HL-60/S4 treated with retinoic acid at 250 ng/mL for 4 days and 3 days (cell line): ENCODE measurements at regions not wholly inside any gene's neighbourhood (a gene's known extent, or its start where the extent isn't known, plus 50 kb on each side); places are given as distances from the start of the nearest gene placed in this dataset.

ENCODE experiments used
- in situ Hi-C: fragments of 300-500 bp; cut with MboI; formaldehyde crosslinking; loops from 2 replicates; pipeline ENCODE4 v1.7.0; 2022; ENCODE audit warnings: low sequenced_read_pairs

DNA sequence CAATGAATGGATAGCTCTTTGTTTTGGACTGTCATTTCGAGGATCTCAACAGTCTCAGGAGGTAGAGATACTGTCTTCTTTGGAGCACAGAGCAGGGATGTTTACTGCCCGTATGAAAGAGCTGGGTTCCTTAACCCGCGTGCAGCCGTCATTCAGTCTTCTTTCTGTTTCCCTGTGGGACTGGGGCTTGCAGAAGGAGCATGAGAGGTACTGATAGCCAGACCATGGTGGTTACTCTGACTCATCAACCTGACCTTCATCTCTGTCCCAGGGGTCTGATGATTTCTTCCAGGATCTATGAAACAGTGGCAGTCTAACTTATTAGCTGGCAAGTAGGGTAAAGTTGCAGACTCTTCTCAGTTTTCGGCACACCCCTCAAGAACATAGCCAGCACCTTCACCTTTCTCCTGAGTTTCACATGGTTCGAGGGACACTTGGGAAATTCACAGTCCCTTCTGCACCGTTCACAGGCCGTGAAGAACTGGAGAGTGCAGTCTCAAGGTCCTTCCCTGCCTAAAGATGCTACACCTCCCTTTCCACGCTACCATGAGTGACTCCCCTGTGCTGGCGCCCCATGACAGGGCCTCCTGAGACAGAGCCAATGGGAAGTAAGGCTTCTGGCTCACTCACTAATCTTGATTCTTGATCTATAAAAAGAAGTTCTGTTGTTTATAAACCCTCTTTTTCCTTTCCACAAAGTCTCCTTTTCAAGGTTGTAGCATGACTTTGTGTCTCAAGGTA lies 226.2 kb downstream of the MC4R start:
- in situ Hi-C loops: no loop called here

DNA sequence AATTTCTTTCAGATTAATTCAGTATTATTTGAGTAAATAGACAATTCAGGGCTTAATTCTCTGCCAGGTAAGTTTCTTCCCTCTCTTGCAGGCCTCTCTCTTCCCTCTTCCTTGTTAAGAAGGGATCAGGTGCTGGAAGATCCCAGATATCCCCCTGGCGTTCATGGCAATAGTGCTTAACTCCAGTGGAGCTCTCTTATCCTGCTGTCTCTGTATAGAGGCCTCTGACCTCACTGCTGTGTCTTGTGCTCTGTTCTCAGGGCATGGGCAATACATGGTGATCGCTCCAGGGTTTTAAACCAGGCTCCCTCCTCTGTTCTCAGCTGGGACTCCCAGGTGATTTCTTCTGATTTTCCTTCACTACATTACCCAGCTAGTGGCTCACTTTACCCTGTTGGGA lies 226.8 kb downstream of the MC4R start:
- in situ Hi-C loops: no loop called here

DNA sequence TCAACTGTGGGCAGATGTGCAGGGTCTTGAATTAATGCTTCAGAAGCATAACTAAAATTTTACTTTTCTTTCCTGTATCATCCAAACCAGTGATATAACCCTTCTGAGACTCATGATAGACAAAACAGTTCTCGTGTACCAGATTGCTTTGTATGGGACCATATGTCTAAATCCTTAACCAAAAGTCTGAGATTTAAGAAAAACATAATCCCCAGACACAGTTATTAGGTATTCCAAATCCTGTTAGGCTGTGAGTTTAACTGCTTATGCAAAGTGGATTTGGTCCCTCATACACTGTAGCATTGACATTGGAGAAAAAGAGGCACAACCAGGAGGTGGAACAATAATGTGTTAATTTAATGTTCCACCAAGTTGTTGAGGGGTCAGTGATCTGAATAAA lies 235.0 kb downstream of the PMAIP1 start:
- in situ Hi-C loops: no loop called here

DNA sequence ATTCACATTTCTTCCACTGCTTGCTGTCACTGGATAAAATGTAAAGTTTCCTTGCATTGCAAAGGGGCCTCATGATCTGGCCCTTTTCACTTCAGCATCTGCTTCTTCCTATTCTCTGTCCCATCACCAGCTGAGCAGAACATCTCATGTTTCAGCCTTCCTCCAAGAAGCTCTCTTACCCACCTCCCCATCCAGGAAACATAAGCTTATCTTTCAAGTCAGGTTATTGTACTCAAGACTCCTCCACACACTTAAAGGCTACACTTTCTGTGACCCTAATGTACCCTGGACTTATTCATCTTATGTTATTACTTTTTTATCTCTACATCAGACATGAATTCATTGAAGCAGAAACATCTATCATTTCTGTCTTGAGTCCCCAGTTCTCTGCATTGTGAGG lies 230.5 kb downstream of the PMAIP1 start:
- in situ Hi-C loops: no loop called here

DNA sequence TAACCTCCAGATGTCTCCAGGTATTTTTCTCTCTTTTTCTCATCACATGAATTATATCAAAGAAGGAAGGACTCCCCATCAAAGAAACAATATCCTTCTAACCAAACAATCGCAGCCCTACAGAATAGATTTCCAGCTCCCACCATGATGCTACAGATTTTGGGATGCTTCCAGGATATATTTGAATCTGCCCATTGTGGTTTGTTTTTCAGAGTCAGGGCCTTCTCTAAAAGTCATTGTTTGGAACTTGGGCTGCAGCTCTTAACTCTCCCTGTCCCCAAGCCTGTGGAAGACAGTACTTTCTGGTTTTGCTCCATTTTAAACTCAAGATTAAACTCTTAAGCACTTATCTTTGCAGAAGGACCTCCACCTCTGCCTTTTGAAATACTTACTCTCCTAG lies 223.2 kb downstream of the PMAIP1 start:
- in situ Hi-C loops: no loop called here

DNA sequence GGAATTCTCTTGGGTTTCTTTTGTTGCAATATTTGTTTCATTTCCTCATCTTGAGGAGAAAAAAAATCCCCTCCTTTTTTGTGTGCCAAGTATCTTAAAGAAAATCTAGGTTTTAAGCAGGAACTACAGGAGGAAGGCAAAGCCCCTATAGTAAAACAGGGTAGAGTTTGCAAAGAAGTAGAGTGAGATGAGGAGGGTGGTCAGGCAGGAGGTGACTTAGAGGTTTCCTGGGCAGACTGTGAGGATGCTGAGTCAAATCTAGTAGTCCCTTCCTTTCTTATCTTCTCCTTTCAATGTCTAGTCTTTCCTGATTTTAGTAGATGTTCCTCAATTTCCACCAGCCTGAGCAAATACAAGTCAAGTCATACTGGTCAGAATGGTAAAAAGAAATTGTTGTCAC lies 222.5 kb downstream of the PMAIP1 start:
- in situ Hi-C loops: no loop called here

DNA sequence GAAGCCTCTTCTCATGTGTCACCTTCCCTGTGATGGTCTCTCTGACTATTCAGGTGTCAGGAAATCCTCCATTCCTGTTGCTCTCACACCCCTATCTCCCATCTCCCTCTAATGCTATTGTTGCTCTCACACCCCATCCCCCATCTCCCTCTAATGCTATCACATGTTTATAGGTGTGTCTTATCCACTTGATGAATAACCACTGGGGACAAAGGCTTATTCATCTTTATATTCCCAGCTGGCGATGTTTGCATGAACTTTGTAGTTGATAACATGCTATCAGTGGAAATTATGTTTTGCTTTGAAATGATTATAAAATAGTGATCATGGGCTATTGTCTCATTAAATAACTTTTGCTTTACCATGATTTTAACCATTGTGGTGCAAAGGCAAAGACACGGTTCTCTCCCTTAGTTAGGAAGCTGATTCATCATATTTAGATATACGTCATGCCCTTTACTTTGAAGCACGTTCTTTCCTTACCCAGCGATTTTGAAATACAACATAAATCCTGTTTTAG lies 220.5 kb downstream of the PMAIP1 start:
- in situ Hi-C loops: no loop called here

DNA sequence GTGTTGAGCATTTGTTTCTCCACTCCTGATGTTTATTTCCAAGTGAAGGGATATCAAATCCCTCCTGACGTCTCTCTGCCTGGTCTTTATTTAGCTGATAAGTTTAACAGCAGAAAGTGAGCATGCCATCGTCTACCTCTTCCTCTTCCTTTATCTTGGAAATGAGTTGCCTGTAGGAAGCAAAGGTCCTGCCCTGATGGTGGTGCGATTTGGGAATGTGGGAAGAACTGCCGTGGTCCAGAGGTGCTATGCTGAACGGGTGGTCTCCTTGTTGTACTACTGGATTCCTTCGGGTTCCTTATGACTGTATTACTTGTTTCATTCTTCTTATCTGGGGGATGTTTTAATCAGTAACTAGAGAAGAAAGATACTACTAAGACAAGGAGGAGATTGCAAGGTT lies 217.5 kb downstream of the PMAIP1 start:
- in situ Hi-C loops: no loop called here

DNA sequence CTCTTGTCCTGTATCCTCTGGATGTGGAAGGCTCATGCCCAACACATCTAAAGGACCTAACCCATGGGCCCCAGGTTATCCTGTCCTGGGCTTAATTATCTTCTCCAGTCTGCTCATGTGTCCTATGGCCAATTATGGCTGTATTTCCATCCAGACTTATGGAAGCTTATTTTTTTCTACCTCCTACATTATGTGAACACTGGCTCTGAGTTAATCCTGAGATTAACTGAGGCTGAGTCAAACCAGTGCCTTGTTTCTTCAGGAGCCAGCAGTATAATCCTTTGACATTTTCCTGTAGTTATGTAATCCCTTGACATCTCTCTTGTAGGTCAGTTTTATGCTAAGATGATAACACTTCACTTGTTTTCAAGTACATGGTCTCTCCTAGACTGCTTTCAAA lies 213.6 kb downstream of the PMAIP1 start:
- in situ Hi-C loops: no loop called here

DNA sequence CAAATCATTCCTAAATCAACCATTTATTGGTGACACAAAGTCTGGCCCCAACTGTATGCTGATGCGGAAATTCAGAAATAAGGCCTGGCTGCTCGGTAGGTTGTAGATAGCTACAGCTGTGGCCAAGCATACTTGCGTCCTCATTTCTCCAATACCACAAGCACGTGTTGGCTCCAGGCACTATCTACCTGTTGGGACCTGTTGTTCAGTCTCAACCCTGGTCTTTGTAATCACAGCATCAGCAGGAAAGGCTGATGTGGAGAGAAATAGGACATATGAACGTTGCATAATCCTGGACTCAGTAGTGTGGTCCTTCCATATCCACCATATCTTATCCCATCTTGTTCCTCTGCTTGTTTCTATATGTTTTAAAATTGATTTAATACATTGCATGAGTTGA lies 212.6 kb downstream of the PMAIP1 start:
- in situ Hi-C loops: no loop called here

DNA sequence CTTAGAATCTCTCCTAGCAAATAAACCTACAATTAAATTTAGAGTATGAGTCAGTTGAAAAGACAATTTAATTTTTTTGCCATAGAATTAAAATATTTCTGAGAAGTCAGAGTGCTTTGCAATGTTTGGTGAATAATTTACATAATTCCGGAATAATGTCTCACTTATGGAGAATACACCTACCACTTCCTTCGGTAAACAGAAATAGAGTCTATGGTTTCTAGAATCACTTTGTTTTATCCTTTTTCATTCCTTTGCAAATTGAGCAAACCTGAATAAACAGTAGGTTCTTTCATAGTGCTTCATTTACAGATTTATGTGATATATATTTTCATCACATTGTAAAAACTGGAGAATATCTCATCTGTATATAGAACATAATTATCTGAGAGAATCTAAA lies 211.7 kb downstream of the PMAIP1 start:
- in situ Hi-C loops: no loop called here

DNA sequence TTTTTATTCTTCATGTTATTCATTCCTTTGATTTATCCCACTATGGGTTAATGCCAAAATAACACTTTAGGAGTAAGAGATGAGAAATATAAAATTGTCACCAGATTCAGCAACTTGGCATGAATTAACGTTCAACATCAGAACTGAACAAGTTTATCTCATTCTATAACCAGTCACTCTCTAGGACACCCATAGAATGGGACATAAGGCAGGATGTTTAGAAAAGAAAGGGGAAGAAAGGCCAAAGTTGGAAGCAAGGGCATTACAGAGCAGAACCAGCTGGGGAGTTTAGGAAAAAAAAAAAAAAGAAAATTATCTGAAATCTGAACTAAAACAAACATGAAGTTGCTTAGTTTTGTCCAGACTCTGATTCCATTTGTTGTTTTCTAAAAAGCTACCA lies 211.0 kb downstream of the PMAIP1 start:
- in situ Hi-C loops: no loop called here

DNA sequence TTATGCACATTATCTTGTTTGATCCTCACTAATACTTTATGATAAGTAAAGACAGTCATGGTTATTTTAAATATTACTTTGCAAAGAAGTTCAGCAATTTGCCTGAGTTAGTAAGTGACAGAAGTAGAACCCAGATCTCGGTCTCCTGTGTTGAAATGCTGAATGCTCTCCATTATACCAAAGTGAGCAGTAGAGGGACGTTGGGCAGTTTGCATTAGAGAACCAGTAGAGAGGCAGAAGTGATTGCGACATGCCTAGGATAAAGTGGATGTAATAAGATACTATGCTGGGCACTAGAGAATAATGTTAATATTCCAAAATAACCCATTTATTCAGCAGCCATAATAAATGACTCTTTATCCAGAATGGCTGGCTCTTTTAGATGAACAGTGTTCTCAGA lies 201.0 kb downstream of the PMAIP1 start:
- in situ Hi-C loops: no loop called here

DNA sequence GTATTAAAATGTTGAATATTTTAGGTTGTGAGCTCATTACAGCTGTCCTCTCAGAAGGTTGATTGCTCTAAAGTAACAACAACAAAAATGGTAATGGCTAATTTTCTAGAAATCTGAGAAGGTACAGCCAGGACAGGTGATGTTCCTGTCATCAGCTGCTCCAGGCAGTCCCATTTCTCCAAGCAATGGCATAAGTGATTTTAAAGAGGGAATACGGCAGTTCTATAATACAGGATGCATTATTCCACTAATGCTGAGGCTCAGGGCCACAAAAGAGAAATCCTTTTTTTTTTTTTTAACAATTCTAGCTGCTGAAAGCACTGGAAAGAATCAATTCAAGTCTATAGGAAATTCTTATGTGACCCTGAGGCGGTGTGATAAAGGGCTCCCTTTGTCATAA lies 199.9 kb downstream of the PMAIP1 start:
- in situ Hi-C loops: no loop called here

DNA sequence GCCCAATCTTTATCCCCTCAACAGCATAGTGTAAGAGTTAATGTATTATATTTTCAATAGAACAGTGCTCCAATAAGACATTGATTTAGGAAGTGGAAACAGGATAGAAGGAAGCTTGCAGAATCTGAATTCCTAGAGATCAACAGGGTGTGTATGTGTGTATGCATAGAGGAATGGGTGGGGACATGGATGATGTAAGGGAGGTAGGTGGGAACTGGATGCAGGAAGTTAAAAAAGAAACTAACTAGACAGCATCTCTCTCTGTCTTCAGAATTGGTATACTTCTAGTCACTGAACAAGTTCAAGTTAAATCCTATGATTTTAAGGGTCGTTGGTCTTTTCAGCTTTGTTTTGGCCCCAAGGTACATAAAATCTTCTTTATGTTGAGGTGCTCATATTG lies 196.6 kb downstream of the PMAIP1 start:
- in situ Hi-C loops: no loop called here

DNA sequence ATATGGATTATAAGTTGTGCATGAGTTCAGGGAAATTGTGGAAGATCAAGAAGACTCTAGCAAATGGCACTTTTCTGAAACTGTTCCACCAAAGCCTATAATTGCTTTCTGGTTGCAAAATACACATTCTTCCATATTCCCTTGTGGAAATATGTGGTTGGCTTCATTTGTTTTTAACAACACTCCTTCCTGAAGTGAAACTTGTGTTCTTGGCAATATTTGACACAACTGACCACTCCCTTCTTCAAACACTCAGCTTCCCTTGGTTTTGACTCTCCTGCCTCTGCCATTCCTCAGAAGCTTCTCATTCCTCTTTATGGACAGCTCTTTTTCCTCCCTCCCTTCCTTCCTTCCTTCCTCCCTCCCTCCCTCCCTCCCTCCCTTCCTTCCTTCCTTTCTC lies 192.3 kb downstream of the PMAIP1 start:
- in situ Hi-C loops: no loop called here

DNA sequence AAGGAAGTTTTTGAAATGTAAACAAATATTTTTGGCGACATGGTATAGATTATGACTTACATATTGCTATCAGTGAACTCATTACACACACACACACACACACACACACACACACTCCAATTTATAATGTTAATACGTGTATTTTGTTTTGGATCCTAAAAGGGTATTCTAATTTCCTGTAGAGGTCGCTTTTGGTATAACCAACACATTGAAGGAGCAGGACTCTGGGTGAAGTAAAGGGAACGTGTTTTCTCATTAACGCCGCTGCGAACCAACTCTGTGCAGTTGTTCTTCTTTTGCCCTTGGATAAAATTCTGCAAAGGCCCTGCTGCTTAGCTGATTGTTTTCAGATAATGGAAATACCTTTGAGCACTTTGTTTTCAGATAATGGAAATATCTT lies 190.4 kb downstream of the PMAIP1 start:
- in situ Hi-C loops: no loop called here

DNA sequence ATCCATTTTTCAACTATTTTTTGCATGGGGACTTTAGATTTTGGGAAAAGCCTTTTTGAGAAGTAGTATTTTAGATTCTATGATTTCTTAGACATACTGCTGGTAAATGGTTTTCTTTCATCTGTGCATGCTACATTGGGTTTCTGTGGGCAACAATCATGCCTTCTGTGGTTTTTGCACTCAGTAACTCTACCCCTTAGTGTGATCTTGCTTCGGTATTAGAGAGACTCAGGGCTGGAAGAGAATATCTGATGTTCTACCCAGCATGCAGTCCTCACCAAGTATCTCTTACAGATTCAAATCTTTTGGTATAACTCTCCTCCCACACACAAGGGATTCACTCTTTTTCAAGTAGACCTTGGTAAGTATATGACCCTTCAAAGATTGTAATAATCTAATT lies 183.0 kb downstream of the PMAIP1 start:
- in situ Hi-C loops: no loop called here

DNA sequence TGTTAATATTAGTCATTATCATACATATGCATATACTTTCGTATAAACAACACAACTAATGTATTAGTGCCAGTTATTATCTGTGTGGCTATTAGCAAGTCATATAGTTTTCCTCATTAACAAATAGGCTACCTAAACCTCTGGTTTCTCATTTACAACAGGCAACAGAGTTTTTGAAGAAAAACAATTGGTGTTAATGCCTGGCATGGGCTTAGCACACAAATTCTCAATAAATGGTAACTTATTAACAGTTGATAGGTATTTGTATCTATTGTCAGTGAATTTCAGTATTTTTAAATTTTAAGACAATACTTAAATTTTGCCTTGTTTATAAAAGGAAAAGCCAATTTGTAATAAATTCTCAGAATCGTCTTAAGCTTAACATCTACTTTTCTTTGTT lies 182.5 kb downstream of the PMAIP1 start:
- in situ Hi-C loops: no loop called here

DNA sequence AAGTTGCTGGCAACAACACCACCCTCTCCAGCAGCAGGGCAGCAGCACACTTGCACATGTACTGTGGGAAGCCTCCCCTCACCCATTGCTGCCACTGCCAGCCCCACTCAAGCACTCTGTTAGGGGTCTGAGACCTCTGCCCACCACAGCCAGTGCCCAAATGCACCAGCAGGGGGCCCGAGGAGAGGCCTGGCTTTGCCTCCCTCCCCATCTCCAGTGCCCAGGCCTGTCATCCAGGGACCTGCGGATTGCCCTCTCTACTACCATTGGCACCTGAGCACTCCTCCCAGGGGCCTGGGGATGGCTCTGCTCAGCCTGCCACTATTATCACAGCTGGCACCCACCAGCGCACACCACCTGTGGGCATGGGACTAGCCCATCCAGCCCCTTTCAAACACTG lies 175.7 kb downstream of the PMAIP1 start:
- in situ Hi-C loops: no loop called here

DNA sequence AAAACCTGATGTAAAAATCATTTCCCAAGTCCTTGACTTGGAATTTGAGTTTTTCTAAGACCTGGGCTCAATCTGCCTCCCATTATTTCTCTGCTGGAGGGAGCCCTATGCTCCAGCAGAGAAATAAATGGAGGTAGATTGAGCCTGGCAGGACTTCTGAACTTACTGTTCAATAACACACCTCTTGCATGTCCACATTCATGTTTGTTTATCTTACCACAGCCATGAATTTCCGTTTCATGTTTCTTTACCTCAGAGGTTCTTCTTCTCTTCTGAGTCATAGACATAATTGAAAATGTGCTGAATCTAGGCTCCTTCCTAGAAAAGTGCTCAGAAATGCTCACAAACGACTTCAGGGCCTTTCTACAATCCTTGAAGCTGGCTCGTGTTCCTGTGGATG lies 170.8 kb downstream of the PMAIP1 start:
- in situ Hi-C loops: no loop called here

DNA sequence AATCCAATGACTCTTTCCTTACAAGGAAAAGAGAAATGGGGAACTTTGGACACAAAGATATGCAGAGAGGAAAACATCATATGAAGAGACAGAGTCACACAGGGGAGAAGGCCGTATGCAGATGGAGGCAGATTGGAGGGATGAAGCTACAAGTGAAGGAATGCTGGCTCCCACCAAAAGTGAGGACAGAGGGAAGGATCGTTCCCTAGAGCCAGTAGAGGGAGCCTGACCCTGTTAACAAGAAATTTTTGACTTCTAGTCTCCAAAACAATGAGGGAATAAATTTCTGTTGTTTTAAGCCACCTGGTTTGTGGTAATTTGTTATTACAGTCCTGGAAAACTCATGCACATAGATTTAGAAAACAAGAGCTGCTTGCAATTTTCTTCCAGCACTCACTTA lies 169.3 kb downstream of the PMAIP1 start:
- in situ Hi-C loops: no loop called here
